Kasumi-1 (cell line): ENCODE measurements at regions not wholly inside any gene's neighbourhood (a gene's known extent, or its start where the extent isn't known, plus 50 kb on each side); places are given as distances from the start of the nearest gene placed in this dataset.
"Not testable (repeated sequence)": the region's sequence is repeated elsewhere in the genome, so short reads cannot be mapped to it uniquely, and the experiment has no call there.

Experiments
- DNase-seq, 2 experiments: peaks; one replicate each; lab custom pipeline; 2025; lab: John Stamatoyannopoulos, UW

DNA sequence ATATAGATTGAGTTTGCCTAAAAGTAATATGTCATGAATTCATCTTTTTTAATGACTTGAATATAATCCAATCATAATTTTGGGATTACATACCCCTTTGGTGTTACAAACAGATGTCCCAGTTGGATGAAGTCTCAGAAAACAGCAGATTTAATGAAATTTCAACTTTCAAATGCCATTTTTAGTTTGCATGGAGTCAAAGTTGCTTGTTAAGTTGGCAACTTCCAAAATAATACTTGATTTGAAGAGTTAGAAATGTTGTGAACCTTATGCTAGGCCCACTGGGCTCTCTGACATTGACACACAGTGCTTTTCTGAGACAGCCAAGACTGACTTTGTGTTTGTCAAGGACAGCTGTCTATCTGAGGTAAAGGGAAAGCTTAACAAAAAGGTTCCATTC, 248.1 kb downstream of the KIF20B start:
- DNase-seq, result no peak

DNA sequence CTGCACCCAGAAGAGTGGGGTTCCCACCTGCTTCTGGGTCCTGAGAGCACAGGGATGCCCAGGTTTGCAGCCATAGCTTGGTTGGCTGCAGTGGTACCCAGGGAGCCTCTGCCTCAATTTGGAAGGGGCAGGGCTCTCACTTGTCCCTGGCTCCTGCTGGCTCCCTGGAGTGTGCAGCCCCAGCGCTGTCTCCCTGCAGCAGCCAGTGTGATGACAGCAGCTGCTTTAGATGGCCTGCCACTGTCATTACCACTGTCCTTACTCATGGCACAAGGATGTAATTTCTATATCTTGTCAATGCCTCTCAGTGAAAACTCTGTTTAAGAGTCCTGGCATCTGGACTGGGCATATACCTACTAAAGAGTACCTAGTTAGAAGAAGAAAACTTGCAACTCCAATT, 250.9 kb downstream of the KIF20B start:
- DNase-seq, result no peak

DNA sequence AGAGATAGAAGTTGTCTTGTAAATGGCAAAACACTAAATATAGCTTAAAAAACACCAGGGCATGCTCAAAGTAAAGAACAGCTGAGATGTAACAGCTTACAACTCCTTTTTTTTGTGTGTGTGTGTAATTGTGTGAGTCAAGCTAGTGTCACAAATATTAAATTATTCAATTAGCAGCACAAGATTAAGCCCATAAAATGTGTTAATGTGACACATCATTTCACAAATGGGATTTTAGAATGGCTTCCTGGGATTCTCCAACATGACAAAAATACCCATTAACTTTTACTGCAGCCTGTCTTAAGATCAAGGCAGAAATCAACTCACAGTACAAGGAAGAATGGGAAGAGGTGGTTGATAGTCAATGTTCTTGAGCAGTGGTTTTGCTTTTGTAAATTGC, 251.4 kb downstream of the KIF20B start:
- DNase-seq, result no peak

DNA sequence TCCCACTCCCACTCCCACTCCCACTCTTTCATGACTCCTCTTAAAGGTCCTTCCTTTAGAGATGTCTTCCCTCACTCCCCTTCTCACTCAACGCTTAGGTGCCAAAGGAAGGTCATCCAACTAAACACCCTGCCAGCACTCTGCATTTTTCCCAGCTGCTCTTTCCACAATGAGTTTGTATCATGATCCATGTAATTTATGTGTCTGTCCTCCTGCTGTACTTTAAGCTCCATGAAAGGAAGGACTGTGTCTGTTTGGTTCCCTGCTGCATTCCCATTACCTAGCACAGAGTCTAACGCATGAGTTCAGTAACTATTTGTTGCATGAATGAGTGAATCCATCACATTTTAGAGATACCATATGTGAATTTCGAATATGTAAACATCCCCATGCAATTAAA, 252.7 kb downstream of the KIF20B start:
- DNase-seq, result no peak

DNA sequence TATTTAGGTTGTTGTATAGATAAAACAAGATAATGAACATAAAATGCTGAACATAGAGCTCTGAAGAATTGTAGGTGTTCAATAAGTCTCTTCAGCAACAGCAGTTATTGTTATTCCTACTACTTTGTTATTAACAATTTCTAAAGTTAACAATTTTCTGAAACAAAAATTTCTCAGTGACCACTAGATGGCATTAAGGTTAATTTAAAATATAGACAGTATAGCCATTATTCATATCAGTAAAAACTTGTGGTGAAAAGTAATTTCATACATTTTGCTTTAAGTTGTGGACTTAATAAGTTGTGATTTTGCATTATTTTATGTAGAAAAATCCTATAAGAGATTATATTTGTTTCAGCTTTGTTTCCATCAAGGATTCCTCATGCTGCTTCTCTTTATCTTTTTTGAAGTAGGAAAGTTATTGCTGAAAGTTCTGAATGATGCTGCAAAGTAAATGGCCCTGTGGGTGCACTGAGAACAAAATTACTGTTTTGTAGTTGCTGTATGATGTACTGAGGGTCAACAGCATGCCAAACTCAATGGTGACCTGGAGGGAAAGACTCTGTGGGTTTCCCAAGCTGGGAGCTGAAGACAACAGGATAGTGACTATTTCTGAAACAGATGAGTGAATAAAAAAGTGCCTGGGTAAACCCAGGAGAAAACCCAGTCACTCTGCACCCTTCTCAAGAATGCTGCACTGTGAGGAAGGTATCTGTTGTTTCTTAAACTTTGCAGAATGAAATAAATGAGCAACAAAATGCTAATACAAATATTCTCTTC, 253.6 kb downstream of the KIF20B start:
- peak; percentile 53 to 66 for DNase-seq

DNA sequence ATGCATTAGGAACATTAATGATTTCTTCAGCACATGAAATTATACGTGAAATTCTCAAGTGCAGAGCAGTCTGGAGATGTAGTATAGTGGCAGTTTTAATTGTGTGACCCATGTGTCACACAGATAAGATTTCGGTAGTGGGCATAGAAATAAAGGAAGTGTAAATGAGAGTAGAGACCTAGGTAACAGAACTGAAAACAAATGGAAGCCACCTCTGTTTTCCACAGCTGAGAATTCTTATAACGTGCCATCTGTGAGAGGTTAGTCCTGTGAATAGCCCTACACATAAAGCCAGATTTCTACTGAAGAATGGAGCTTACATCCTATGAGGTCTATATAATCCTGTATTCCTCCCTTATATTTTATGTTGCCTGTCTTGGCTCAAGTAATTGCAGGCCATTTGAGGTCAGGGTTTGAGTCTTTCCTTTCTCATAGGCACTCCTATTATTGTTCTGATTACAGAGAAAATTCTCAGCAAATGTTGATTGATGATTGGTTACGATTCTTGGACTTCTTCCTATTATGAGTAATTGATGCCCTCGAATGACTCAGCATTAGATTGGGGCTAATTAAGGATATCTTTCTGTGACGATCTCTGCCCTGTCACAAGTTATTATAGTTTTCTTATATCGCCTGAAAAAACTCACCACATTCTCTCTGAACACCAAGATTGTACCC, 258.2 kb downstream of the KIF20B start:
- no peak for DNase-seq

DNA sequence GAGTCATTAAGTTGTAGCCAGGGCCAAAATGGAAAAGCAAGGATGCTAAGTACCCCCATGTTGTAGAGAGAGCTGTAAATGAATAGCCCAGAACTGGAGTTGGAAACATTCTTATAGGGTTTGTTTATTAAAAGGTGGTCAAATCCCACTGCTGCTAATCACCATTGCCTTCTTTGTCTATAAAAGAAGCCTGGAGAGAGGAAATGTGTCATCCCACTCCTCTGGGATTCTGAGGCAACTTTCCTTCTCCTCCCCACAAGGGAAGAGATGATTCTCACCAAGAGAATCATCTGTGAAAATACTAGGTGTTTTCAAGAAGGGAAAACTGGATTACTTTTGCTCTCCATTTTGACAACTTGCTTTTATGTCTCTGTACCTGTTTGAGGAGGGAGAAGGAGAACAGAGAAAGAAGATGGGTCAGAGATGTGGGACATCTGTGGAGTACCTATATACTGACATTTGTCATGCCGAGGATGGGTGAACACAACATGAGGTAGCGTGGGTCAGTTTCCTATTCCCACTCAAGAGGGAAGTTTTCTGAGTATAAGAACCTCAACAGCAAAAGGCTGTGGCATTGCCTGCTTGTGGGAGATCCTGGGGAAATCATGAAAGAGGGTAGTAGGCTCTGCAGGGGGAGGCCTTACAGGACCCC, 262.2 kb downstream of the KIF20B start:
- DNase-seq, result no peak

DNA sequence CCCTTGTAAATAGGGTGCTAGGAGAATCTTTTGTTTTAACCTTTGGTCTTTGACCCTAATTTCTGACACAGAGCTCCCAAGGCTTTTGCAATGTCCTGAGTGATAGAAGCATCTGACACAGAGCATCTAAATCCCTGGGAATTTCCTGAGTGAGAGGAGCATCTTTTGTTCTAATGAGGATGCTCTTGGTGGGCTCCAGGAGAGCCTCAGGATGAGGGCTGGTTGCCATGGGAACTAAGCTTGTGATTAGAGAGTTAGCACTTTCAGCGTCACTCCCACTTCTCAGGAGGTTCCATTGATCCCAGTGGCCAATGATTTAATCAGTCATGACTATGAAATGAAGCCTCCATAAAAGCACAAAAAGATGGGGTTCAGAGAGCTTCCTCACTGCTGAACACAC, 264.8 kb downstream of the KIF20B start:
- no peak for DNase-seq

DNA sequence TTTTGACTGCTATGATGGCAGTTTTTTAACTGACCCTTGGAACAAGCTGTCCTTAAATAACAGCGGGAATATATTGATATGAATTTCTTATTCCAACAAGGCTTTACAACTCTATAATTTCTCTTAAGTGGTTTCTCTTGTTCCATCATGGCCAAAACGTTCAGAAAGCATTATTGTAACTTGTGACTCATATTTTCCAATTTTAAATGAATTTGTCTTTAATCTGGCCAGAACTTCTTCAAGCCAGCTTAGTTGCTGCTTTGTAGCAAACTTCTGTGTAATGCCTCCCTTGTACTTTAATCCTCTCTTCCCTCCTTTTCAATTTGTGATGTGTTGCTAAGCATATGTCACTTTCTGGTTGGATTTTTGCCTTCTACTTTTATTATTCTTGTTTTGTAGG, 271.9 kb downstream of the KIF20B start:
- no peak for DNase-seq

DNA sequence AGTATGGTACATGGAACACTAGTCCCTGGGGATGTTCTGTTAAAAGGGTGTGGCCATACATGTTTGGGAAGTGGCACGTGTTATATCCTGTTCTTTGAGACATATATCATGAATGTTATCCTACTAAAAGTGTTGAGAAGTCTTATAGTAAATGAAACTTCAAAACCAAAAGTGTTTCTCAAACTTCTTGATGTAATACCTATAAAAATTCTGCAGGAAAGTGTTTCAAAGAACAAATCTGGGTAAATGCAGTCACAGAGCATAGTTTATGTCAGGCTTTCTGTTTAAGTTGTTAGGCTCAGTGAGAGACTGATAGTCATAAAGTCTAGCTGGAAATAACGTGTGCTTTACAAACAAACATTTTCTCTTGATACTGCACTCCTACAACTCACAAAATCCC, 273.7 kb downstream of the KIF20B start:
- DNase-seq, result no peak

DNA sequence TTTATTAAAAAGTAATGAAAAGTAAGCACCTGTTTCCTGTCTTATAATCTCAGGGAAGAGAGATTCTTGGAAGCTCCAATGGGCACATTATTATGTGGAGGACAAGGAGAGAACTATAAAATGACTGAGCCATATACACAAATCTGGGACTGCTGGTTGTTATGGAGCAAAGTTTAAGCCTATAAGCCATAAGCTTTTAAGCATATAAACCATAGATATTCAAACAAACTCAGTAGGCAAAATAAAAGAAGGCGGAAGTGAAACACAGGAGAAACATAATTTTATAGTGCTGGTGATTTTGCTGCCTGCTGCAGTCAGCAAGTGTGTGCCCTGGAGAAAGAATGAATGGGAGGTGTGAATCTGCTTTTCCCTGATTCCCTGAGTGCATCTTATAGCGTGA, 274.4 kb downstream of the KIF20B start:
- DNase-seq, result no peak

DNA sequence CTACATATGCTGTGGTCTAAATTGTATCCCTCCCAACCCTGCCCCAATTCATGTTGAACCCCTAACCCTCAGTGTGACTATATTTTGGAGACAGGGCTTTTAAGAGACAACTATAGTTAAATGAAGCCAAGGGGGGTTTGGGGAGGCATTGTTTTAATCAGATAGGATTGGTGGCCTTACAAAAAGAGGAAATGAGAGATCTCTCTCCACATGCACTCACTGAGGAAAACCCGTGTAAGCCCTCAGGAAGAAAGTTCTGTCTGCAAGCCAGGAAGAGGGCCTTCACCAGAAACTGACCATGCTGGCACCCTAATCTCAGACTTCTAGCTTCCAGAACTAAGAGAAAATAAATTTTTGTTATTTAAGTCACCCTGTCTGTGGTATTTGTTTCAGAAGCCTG, 276.7 kb downstream of the KIF20B start:
- peak; percentile 18 to 27 for DNase-seq

DNA sequence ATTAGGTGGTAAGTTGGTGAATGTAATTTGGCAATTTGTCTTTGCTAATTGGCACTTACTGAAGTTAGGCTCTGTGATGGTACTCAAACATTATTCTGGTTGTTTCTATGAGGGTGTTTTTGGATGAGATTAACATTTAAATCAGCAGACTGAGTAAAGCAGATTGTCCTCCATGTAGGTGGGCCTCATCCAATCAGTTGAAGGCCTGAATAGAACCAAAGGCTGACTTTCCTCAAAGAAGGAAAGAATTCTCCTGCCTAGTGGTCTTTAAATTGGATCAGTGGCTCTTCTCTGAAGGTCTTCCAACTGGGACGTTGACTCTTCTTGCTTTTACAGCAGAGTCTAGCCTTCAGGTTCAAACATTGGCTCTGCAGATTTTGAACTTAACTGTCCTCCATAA, 278.3 kb downstream of the KIF20B start:
- DNase-seq, result no peak

DNA sequence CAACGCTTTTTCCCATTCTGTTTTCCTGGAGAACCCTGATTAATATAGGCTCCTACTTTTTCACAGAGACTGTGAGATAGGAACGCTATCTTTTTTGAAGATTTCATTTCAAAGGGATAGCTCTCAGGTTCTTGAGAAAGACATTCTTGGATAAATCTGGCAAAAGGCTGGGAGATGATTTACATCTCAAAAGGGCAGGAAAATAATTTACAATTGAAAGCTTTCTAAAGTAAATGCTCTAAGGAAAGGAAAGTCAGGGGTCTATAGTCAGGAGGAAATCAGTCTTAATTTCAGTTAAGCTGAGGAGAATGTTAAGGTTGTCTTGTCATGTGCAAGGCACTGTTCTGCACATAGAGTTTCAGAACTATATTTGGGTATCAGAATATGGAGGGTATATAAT, 278.8 kb downstream of the KIF20B start:
- DNase-seq, result no peak

DNA sequence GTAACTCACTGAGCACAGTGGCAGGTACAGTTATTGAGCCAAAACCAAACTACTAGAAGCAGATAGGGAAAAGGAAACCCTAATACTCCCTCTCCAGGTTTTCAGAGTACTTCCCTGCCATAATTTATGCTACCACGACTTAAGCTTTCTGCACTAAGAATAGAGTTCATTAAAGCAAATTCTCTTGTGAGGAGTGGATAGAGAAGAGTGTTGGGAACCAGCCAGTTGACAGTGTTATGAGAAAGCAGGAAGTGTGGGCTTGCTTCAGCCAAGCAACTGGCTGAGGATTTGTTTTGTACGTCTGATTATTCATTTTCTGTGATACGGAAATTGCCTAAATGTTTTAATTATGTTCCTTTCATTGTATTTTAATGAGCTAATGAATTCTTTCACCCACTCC, 280.5 kb downstream of the KIF20B start:
- peak; percentile 63 to 68 for DNase-seq

DNA sequence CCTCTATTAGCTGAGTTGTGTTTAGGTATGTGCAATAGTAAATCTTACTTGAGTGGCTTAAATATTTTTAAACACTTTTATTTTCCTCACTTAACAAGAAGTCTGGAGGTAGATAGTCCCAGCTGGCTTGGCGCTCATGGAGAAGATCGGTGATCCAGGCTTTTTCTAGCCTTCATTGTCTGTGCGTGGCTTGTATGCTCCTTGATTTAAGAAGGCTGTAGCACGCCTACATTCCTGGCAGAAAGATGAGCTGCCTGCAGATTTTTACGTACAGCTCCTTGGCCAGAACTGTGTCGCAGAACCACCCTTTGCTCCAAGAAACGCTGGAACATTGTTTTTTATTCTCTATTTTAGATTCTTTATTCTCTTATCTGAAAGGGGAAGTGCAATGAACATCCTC, 284.1 kb downstream of the KIF20B start:
- DNase-seq, result peak in 1 of 2 experiments; percentile 9

DNA sequence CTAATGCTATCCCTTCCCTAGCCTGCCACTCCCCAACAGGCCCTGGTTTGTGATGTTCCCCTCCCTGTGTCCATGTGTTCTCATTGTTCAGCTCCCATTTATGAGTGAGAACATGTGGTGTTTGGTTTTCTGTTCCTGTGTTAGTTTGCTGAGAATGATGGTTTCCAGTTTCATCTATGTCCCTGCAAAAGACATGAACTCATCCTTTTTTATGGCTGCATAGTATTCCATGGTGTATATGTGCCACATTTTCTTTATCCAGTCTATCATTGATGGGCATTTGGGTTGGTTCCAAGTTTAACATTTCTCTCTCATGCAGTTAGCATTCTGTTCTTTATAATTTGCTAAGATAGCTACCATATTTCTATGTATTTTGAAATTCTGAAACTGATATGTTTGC, 287.0 kb downstream of the KIF20B start:
- DNase-seq, result not testable (repeated sequence)

DNA sequence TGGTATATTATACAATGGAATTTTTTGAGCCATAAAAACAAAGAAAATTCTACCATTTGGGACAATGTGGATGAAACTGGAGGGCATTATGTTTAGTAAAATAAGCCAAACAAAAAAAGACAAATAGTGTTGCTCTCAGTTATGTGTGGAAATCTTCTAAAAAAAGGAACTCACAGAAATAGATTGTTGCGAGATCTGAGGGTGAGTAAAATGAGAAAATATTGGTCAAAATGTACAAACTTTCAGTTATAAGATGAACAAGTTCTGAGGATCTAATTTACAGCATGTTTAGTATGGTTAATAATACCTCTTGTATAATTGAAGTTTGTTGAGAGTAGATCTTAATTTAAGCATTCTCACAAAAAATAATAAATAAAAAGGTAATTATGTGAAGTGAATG, 291.2 kb downstream of the KIF20B start:
- DNase-seq, result peak; percentile 22 to 40

DNA sequence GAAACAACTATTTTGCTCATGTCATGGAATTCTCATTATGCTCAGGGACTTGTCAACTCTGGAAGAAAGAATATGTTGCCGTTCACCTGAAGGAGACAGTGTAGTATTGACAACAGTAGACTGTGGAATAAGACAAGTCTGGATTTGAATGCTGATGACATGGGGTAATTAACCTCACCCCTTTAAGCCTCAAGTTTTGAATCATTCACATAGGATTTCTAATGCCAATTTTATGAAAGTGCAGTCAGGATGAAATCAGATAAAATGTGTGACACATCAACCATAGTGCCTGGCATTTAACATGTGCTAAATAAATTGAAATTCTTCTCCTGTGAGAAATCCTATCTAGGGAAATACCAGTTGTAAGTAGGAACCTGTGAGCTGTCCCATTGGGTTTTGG, 305.8 kb downstream of the KIF20B start:
- no peak for DNase-seq

DNA sequence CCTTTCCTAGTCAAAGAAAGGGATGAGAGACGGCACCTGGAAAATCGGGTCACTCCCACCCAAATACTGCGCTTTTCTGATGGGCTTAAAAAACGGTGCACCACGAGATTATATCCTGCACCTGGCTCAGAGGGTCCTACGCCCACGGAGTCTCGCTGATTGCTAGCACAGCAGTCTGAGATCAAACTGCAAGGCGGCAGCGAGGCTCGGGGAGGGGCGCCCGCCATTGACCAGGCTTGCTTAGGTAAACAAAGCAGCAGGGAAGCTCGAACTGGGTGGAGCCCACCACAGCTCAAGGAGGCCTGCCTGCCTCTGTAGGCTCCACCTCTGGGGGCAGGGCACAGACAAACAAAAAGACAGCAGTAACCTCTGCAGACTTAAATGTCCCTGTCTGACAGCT, 309.9 kb downstream of the KIF20B start:
- not testable (repeated sequence) for DNase-seq

DNA sequence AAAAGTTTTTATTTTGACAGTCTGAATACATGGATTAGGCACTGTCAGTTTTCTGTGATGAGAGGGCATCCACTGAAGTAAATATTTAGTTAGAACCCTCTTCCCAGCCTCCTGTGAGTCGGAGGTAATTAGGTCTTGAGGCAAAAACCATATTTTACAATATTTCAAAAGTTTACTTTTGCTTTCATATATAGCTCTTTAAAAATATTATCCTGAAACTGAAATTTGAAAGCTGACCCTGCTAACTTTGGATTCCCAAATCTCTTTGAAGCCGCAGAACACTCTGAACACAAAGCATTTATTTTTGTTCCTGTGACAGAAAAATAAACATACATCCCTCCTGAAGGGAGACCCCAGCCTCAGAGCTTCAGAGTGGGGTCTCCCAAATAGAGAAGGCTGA, 317.4 kb downstream of the KIF20B start:
- no peak for DNase-seq

DNA sequence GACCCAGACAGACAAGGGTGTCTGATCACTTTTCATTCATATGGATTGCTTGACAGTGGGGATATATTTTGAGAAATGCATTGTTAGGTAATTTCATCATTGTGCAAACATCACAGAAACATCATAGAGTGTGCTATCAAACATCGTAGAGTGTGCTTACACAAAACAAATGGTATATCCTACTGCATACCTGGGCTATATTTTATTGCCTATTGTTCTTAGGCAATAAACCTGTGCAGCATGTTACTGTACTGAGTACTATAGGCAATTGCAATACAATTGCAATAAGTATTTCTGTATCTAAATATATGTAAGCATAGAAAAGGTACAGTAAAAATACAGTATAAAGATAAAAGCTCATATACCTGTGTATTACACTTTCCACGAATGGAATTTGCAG, 319.1 kb downstream of the KIF20B start:
- no peak for DNase-seq

DNA sequence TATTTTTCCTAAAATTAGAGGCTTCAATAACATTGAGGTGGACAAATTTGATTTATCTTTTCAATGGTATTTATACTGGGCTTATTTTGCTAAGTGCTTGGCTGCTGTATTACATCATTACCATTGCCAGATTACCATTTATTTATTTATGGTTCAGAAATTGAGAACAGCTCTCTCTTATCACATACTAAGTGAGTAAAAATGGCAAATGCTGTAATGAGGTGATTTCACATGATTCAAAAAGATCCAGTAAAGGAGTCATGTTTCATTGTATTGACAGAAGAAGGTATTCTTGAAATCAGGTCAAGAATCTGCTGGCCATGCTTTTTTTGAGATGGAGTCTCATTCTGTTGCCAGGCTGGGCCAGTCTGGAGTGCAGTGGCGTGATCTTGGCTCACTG, 322.6 kb downstream of the KIF20B start:
- DNase-seq, result no peak
